OCI-LY3 (cell line): ENCODE measurements at regions not wholly inside any gene's neighbourhood (a gene's known extent, or its start where the extent isn't known, plus 50 kb on each side); places are given as distances from the start of the nearest gene placed in this dataset.

Source experiments
- EZH2phosphoT487 ChIP-seq: fragments of 200-600 bp; shearing (Covaris generic); IDR thresholded peaks from 2 replicates; pipeline ENCODE4 v1.6.1; 2018; ENCODE audit warnings: antibody characterized with exemption, mixed run types, low read depth
- TF ChIP-seq, protein P1 (sequence below): fragments of 200-600, 300-600 bp; sonication (generic); IDR thresholded peaks from 2 replicates; pipeline ENCODE4 v1.5.1; 2014; ENCODE audit warnings: antibody characterized with exemption, low read length, low read depth

DNA sequence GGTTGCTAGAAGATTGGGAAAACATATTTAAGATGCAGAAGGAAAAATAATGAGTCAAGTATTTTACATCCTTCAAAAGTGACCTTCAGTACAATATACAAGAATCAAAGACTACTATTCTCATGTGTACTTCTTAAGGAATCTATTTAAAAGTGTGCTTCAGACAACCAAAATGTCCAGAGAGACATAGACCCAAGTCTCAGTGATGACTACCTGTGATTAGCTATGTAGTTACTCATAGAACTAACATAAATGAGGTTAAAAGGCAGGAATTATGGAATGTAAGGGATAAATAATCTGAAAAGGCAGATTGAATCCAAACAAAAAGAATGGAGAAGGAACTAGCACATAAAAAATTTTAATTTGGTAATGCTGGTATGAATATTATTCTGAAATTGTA, 634.7 kb upstream of the FAM241A start:
- TF ChIP-seq, protein P1, sequence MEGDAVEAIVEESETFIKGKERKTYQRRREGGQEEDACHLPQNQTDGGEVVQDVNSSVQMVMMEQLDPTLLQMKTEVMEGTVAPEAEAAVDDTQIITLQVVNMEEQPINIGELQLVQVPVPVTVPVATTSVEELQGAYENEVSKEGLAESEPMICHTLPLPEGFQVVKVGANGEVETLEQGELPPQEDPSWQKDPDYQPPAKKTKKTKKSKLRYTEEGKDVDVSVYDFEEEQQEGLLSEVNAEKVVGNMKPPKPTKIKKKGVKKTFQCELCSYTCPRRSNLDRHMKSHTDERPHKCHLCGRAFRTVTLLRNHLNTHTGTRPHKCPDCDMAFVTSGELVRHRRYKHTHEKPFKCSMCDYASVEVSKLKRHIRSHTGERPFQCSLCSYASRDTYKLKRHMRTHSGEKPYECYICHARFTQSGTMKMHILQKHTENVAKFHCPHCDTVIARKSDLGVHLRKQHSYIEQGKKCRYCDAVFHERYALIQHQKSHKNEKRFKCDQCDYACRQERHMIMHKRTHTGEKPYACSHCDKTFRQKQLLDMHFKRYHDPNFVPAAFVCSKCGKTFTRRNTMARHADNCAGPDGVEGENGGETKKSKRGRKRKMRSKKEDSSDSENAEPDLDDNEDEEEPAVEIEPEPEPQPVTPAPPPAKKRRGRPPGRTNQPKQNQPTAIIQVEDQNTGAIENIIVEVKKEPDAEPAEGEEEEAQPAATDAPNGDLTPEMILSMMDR: no peak
- TF ChIP-seq EZH2phosphoT487: no peak
